ELR (cell line): ENCODE measurements at regions not wholly inside any gene's neighbourhood (a gene's known extent, or its start where the extent isn't known, plus 50 kb on each side); places are given as distances from the start of the nearest gene placed in this dataset.

ENCODE experiments used
- DNase-seq: peaks from one replicate; pipeline ENCODE4 v3.0.0-alpha.2; 2015; ENCODE audit warnings: low read depth

DNA sequence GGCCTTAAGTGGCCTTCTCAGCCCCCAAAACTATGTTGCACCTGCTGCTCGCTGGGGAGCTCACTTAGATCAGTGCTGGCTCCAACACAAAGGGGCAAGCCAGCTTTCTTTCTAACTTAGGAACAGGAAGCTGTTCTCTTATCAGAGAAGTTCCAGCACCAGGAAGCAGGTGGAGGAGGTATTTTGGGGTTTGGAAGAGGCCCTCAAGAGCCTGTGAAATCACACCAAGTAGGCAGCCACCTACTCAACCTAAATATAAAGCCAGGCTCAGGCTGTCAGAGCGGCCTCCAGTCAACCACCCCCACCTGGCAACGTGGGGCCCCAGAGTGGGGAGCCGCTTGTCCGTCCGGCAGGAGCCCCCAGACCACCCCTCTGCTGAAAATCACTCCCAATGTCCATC is 152.8 kb downstream of the OLFM1 start:
- DNase-seq = no peak

- DNase-seq = no peak
These were observed 153.4 kb downstream of the OLFM1 start for GRCh38 chr9:135240871-135241311.

- DNase-seq = no peak
These were observed 154.0 kb downstream of the OLFM1 start for GRCh38 chr9:135241381-135242048.

- no peak for DNase-seq
These were observed 154.6 kb downstream of the OLFM1 start for GRCh38 chr9:135242049-135242396.

DNA sequence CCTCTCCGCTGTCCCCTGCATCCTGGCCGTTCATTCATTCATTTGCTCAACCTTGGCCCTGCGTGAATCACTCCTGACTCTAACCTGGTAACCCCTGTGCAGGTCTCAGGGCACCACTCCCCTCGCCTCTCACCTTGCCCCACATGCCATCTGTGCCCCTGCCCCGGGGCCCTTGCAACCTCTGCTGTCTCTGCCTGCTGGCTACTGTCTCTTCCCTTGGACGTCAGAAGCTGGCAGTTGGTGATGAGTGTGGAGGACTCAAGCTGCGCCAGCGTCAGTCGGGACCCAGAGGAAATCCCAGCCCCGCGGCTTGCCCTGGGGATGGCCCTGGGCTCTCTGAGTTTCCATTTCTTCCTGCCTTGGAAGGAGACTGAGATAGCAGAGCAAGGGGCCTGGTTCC is 154.9 kb downstream of the OLFM1 start:
- DNase-seq = no peak

DNA sequence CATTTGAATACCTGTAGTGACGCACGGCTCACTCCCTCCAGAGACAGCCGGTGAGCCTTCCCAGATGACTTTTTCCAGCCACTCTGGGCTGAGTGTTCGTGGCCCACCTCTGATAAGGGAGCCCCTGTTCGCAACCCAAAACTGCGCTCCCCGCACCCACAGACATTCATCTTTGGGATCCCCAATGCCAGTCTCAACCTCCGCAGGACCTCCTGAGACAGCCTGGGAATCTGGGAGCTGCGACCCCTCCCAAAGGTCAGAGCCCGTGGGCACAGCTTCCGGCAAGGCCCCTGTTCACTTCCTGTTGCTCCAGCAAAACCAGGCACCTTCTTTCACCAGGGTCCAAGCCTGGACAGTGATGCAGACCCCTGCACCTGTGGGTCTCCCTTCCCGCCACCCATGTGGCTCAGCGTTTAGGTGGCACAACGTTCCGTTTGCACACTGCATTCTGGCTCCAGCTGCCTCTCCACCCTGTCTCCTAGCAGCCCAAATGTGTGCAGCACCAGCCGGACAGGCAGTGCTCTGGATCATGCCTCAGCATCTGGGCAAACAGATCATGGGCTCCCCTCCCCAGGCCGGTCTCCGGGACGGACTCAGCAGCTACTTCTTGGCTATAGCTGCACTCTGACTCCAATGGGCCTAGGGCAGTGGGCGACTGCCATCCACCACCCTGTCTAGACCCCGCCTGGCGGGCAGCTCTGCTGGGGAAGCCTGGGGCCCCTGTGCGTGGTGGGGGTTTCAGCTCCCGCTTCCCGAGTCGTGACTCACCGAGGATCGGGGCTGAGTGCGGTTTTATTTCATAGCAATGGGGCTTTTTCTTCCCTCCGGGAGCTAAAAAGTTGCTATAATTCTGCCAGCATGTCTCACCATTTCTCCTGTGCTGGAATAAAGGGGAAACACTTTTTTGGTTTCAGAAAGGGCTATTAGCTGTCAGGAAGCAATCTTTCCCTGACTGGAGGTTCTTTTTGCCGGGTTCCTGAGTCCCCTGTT is 156.0 kb downstream of the OLFM1 start:
- DNase-seq = no peak

DNA sequence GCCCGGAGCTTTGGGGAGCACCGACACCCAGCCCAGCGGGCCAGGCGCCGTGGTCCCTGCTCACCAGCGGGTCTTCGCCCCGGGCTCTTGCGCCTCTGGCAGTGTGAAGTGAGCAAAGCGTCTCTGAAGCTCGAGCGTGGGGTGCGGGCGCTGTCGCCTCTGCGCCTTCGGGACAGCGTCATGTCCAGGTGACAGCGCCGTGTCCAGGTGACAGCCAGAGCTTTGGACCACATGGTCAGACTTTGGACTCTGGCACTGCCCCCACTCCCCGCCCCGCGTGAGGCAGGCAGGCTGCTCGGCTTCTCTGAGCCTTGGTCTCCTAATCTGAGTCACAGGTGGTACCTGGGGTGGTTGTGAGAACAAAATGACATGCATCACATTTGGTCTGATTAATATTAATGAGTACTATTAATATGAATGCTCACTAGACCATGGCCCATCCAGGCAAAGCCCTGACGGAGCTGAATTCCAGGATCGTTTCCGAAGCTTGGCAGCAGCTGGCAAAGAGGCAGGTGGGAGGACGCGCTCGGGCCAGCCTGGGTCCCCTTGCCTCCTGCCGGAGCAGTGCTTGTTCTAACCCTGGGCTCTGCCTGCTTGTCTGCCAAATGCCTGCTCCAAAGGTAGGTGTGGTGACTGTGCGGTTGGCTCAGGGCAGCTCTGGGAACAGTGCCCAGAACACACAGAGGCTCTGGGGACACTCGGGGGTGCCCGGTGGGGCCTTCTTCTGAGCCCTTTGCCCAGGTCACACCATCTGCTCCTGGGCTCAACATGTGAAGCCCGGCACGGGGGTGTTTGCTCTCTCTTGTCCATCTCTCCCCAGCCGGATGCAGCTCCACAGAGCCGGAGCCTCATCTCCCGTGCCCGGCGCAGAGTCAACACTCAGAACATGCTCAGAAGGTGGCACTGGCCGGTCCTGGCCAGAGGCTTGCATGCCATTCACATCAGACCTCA is 157.1 kb downstream of the OLFM1 start:
- DNase-seq = no peak

DNA sequence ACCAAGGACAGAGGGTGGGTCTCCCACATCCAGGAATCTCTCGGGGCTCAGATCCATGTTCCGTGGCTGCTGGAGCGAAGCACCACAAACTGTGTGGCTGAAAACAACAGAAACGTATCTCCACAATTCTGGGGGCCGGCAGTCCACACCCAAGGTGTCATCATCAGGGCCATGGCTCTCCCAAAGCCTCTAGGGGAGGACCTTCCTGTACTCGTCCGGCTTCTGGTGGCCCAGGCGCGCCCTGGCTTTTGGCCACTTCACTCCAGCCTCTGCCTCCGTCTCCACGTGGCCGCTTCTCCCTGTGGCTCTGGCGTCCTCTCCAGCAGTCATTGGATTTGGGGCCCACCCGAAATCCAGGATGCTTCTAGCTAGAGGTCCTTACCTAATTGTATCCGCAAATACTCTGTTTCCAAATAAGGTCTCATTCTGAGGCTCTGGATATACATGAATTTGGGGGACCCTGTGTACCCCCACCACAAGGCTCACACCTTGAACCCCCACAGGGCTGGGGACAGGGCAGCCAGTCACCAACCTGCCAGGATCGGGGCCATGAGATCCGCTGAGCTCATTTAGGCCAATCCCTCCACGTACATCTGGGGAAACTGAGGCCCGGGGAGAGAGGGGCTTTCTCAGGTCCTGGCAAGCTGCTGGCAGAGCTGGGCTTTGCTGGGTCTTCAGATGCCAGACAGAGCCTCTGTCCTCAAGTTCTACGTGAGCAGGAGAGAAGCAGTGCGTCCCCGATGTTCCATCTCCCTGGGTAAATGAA is 158.2 kb downstream of the OLFM1 start:
- no peak for DNase-seq

DNA sequence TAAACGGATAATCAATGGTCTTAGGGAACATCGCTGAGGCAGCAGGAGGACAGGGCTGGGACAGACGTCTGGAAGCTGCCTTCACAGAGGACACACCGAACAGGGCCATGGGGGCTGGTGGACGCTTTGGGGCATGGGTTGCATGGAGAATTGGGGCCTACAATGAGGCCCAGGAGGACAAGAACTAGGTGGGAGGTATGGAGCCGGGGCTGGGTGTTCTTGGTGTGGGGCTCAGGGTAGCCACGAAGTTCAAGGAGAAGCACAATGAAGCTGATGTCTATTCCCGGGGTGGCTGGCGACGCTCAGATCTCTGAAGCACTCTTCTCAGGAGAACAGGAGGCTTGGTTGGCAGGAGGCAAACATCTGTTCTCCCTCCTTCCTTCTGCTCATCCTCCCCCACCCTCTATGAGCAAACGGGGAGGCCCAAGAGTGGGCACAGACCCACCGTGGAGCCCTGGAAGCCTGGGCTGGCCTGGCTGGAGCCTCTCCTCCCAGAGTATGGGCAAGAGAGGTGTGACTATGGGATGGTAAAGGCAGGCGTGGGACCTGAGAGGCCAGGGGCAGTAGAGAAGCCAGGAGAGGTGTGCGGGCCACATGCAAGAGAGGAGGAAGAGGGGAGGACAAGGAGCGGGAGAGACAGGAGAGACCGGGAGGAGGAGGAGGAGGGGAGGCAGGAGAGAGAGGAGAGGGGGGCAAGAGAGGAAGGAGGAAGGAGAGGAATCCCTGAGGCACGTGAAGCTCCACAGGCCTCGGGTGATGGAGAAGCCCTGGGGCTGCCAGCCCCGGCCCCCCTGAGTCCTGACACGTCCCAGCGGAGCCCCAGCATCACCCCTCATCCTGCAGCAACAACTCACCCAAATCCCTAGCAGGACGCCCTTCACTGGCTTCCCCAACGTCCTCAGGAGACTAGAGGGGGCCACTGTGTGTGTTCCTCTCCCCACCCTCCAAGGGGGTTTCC is 159.1 kb downstream of the OLFM1 start:
- DNase-seq = no peak

- DNase-seq = no peak
These were observed 159.9 kb downstream of the OLFM1 start for GRCh38 chr9:135247227-135247930.

- DNase-seq = no peak
These were observed 160.6 kb downstream of the OLFM1 start for GRCh38 chr9:135248111-135248510.

GRCh38 chr9:135248721-135249120 is 161.3 kb downstream of the OLFM1 start:
- no peak for DNase-seq

- DNase-seq = no peak
These were observed 161.7 kb downstream of the OLFM1 start for GRCh38 chr9:135249191-135249590.

- no peak for DNase-seq
These were observed 162.2 kb downstream of the OLFM1 start for GRCh38 chr9:135249711-135250110.

- no peak for DNase-seq
These were observed 163.9 kb downstream of the OLFM1 start for GRCh38 chr9:135251331-135251761.

- no peak for DNase-seq
These were observed 164.7 kb downstream of the OLFM1 start for GRCh38 chr9:135251996-135252760.

DNA sequence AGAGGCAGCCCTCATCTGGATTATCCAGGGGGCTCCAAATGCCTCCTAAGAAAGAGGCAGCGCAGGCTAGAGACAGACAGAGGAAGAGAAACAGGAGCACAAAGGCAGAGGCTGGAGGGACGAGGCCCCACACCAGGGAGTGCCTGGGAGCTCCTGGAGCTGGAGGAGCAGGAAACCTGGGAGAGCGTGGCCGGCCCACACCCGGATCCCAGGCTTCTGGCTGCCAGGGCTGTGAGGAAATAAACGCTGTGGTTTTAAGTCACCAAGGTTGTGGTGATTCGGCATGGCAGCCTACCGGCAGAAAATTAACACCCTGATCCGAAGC is 165.5 kb downstream of the OLFM1 start:
- no peak for DNase-seq

DNA sequence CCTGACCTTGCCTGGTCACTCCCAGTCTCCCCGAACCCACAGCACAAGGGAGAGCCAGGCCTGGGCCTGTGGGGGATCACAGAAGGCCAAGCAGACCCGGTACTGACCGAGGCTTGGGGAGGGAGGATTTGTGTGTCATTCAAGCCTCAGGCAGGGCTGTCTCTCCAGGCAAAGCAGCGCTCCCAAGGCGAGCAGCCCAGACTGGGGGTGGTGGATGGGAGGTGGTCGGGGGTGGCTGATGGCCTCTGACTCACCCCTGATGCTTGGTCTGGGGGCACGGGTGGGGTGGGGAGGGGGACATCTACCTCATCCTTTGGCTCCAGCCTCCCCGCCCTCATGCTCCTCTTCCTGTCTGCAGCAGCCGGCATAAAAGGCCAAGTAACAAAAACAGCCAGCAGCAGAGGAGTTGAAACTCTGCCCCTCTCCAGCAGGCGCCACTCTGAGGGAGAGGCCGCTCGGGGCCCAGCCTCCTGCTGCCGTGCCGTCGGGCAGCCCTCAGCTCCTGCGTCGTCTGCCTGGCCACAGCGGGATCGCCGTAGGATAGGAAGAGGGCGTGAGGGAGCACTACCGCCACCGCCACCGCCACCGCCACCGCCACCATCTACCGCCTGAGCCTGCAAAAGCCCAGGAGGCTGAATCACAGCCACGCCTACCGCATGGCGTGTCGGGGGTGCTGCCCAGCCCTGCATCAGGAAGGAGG is 166.0 kb downstream of the OLFM1 start:
- no peak for DNase-seq
